GM19463 (cell line): ENCODE measurements at regions not wholly inside any gene's neighbourhood (a gene's known extent, or its start where the extent isn't known, plus 50 kb on each side); places are given as distances from the start of the nearest gene placed in this dataset.
"Not testable (repeated sequence)": the region's sequence is repeated elsewhere in the genome, so short reads cannot be mapped to it uniquely, and the experiment has no call there.

Experiments used
- ATAC-seq: cut with Tn5 transposase; IDR thresholded peaks from one replicate; pipeline ENCODE4 v1.9.1; 2021; ENCODE audit warnings: mild to moderate bottlenecking, moderate library complexity; ENCODE audit not compliant: unreplicated experiment

GRCh38 chr2:226183033-226183432 is 616.6 kb downstream of the IRS1 start:
- ATAC-seq = no peak

- ATAC-seq = no peak
Observed at GRCh38 chr2:226181909-226182308, 617.7 kb downstream of the IRS1 start.

- no peak for ATAC-seq
Observed at GRCh38 chr2:226180281-226180884, 619.2 kb downstream of the IRS1 start.

- no peak for ATAC-seq
Observed at GRCh38 chr2:226179010-226179409, 620.6 kb downstream of the IRS1 start.

- ATAC-seq = no peak
Observed at GRCh38 chr2:226176283-226176984, 623.2 kb downstream of the IRS1 start.

GRCh38 chr2:226174390-226174789 is 625.2 kb downstream of the IRS1 start:
- no peak for ATAC-seq

GRCh38 chr2:226172939-226173338 is 626.7 kb downstream of the IRS1 start:
- ATAC-seq = no peak

GRCh38 chr2:226172309-226172708 is 627.3 kb downstream of the IRS1 start:
- ATAC-seq = no peak

GRCh38 chr2:226169751-226170581 is 629.7 kb downstream of the IRS1 start:
- no peak for ATAC-seq

- ATAC-seq = no peak
Observed at GRCh38 chr2:226168496-226169160, 631.0 kb downstream of the IRS1 start.

GRCh38 chr2:226164512-226164911 is 635.1 kb downstream of the IRS1 start:
- ATAC-seq = no peak

- ATAC-seq = not testable (repeated sequence)
Observed at GRCh38 chr2:226160617-226161016, 639.0 kb downstream of the IRS1 start.

- ATAC-seq = no peak
Observed at GRCh38 chr2:226159875-226160479, 639.6 kb downstream of the IRS1 start.

GRCh38 chr2:226158940-226159339 is 640.7 kb downstream of the IRS1 start:
- ATAC-seq = no peak

GRCh38 chr2:226158229-226158628 is 641.4 kb downstream of the IRS1 start:
- ATAC-seq = no peak

- no peak for ATAC-seq
Observed at GRCh38 chr2:226155093-226155875, 644.3 kb downstream of the IRS1 start.

GRCh38 chr2:226154610-226155009 is 645.0 kb downstream of the IRS1 start:
- no peak for ATAC-seq

GRCh38 chr2:226153553-226153952 is 646.1 kb downstream of the IRS1 start:
- no peak for ATAC-seq

- no peak for ATAC-seq
Observed at GRCh38 chr2:226151157-226151556, 648.5 kb downstream of the IRS1 start.

GRCh38 chr2:226143091-226143490 is 656.5 kb downstream of the IRS1 start:
- ATAC-seq = no peak
